Parathyroid adenoma (tissue), 2 donors: ENCODE measurements at regions not wholly inside any gene's neighbourhood (a gene's known extent, or its start where the extent isn't known, plus 50 kb on each side); places are given as distances from the start of the nearest gene placed in this dataset.

ENCODE experiments used
- H2AFZ ChIP-seq: fragments of 300-600 bp; sonication (generic); one replicate; pipeline ENCODE4 v1.7.0; 2017; ENCODE audit warnings: antibody characterized with exemption, mild to moderate bottlenecking
- H3K27ac ChIP-seq: fragments of 300-600 bp; sonication (generic); one replicate; pipeline ENCODE4 v1.7.0; 2017
- H3K27me3 ChIP-seq: fragments of 300-600 bp; sonication (generic); one replicate; pipeline ENCODE4 v1.7.0; 2017; ENCODE audit warnings: low read length; ENCODE audit not compliant: control insufficient read depth, insufficient read depth
- H3K36me3 ChIP-seq: fragments of 300-600 bp; sonication (generic); one replicate; pipeline ENCODE4 v1.7.0; 2017; ENCODE audit warnings: low read length; ENCODE audit not compliant: control insufficient read depth, insufficient read depth
- H3K4me1 ChIP-seq: fragments of 300-600 bp; sonication (generic); one replicate; pipeline ENCODE4 v1.7.0; 2017; ENCODE audit warnings: control low read depth
- H3K4me2 ChIP-seq: fragments of 300-600 bp; sonication (generic); one replicate; pipeline ENCODE4 v1.7.0; 2017; ENCODE audit warnings: low read length
- H3K4me3 ChIP-seq: fragments of 300-600 bp; sonication (generic); one replicate; pipeline ENCODE4 v1.7.0; 2017; ENCODE audit warnings: low read depth, low read length
- H3K79me2 ChIP-seq: fragments of 300-600 bp; sonication (generic); one replicate; pipeline ENCODE4 v1.7.0; 2017; ENCODE audit warnings: control low read depth
- H3K9ac ChIP-seq: fragments of 300-600 bp; sonication (generic); one replicate; pipeline ENCODE4 v1.7.0; 2017; ENCODE audit warnings: mild to moderate bottlenecking
- H3K9me3 ChIP-seq: fragments of 300-600 bp; sonication (generic); one replicate; pipeline ENCODE4 v1.7.0; 2017; ENCODE audit warnings: low read length; ENCODE audit not compliant: control insufficient read depth
- CTCF ChIP-seq: fragments of 300-600 bp; sonication (generic); IDR thresholded peaks from one replicate; pipeline ENCODE4 v1.7.0; 2017; ENCODE audit warnings: antibody characterized with exemption, mild to moderate bottlenecking
- donor health status: primary hyperparathyroidism.

- Histone ChIP-seq H3K9ac (no peak overlapping the region), H3K4me2 (no peak overlapping the region), H3K4me1 (no peaks in the 10 kb centered on the region), H3K27me3 (no peaks in the 10 kb centered on the region), H3K27ac (no peak overlapping the region), H3K4me3 (no peak overlapping the region), H3K79me2 (no peaks in the 10 kb centered on the region), H2AFZ (no peak overlapping the region), H3K9me3 (no peaks in the 10 kb centered on the region), H3K36me3 (no peaks in the 10 kb centered on the region)
- TF ChIP-seq CTCF: no peak
Observed at GRCh38 chr18:72637299-72637698, 93.2 kb upstream of the CBLN2 start.

GRCh38 chr18:72636611-72637010 lies 92.5 kb upstream of the CBLN2 start:
- Histone ChIP-seq H3K36me3 (no peaks in the 10 kb centered on the region), H3K79me2 (no peaks in the 10 kb centered on the region), H3K9me3 (no peaks in the 10 kb centered on the region), H3K27me3 (no peaks in the 10 kb centered on the region), H3K4me2 (no peak overlapping the region), H3K4me3 (no peak overlapping the region), H2AFZ (no peak overlapping the region), H3K27ac (no peak overlapping the region), H3K4me1 (no peaks in the 10 kb centered on the region), H3K9ac (no peak overlapping the region)
- no peak for TF ChIP-seq CTCF

- H3K9me3 ChIP-seq: no peaks in the 10 kb centered on the region
- no peaks in the 10 kb centered on the region for H3K79me2 ChIP-seq
- no peaks in the 10 kb centered on the region for H3K36me3 ChIP-seq
- H3K4me1 ChIP-seq: no peaks in the 10 kb centered on the region
- H3K4me3 ChIP-seq: no peak overlapping the region
- TF ChIP-seq CTCF: no peak
- no peak overlapping the region for H2AFZ ChIP-seq
- no peaks in the 10 kb centered on the region for H3K27me3 ChIP-seq
- no peak overlapping the region for H3K27ac ChIP-seq
- no peak overlapping the region for H3K9ac ChIP-seq
- no peak overlapping the region for H3K4me2 ChIP-seq
Observed at GRCh38 chr18:72634500-72634899, 90.4 kb upstream of the CBLN2 start.

GRCh38 chr18:72630991-72631390 lies 86.8 kb upstream of the CBLN2 start:
- no peaks in the 10 kb centered on the region for H3K79me2 ChIP-seq
- no peaks in the 10 kb centered on the region for H3K36me3 ChIP-seq
- no peak overlapping the region for H3K9ac ChIP-seq
- no peak overlapping the region for H3K27ac ChIP-seq
- H3K4me2 ChIP-seq: no peak overlapping the region
- no peak overlapping the region for H3K4me3 ChIP-seq
- no peaks in the 10 kb centered on the region for H3K4me1 ChIP-seq
- H3K27me3 ChIP-seq: no peaks in the 10 kb centered on the region
- no peak overlapping the region for H2AFZ ChIP-seq
- TF ChIP-seq CTCF: no peak
- no peaks in the 10 kb centered on the region for H3K9me3 ChIP-seq

- H3K79me2 ChIP-seq: no peaks in the 10 kb centered on the region
- no peak for TF ChIP-seq CTCF
- no peak overlapping the region for H3K9ac ChIP-seq
- no peak overlapping the region for H3K4me2 ChIP-seq
- H2AFZ ChIP-seq: no peak overlapping the region
- no peak overlapping the region for H3K4me3 ChIP-seq
- H3K9me3 ChIP-seq: no peaks in the 10 kb centered on the region
- no peaks in the 10 kb centered on the region for H3K4me1 ChIP-seq
- no peaks in the 10 kb centered on the region for H3K27me3 ChIP-seq
- no peak overlapping the region for H3K27ac ChIP-seq
- no peaks in the 10 kb centered on the region for H3K36me3 ChIP-seq
Observed at GRCh38 chr18:72623444-72623843, 79.3 kb upstream of the CBLN2 start.
